ENCODE measurements at regions not wholly inside any gene's neighbourhood (a gene's known extent, or its start where the extent isn't known, plus 50 kb on each side); places are given as distances from the start of the nearest gene placed in this dataset.
"Not testable (repeated sequence)": the region's sequence is repeated elsewhere in the genome, so short reads cannot be mapped to it uniquely, and the experiment has no call there.

GRCh38 chr14:37890095-37890494 is 294.7 kb downstream of the TTC6 start:
- DNase-seq (ENCODE audit: low read depth, low spot score) = no peak

GRCh38 chr14:37891500-37891899 is 296.1 kb downstream of the TTC6 start:
- not testable (repeated sequence) for DNase-seq (ENCODE audit: low read depth, low spot score)

GRCh38 chr14:37894463-37894862 is 299.0 kb downstream of the TTC6 start:
- no peak for DNase-seq (ENCODE audit: low read depth, low spot score)

GRCh38 chr14:37899365-37899764 is 303.9 kb downstream of the TTC6 start:
- DNase-seq (ENCODE audit: low read depth, low spot score) = no peak

- DNase-seq (ENCODE audit: low read depth, low spot score) = no peak
Measured at GRCh38 chr14:37900561-37900960, 305.1 kb downstream of the TTC6 start.

GRCh38 chr14:37901978-37902377 is 305.7 kb upstream of the SSTR1 start:
- DNase-seq (ENCODE audit: low read depth, low spot score) = no peak

- peak; percentile 50 for DNase-seq (ENCODE audit: low read depth, low spot score)
Measured at GRCh38 chr14:37903343-37904191, 304.1 kb upstream of the SSTR1 start.

GRCh38 chr14:37924622-37925021 is 283.1 kb upstream of the SSTR1 start:
- no peak for DNase-seq (ENCODE audit: low read depth, low spot score)

- DNase-seq (ENCODE audit: low read depth, low spot score) = no peak
Measured at GRCh38 chr14:37932008-37932407, 275.7 kb upstream of the SSTR1 start.

GRCh38 chr14:37932481-37932880 is 275.2 kb upstream of the SSTR1 start:
- DNase-seq (ENCODE audit: low read depth, low spot score) = no peak

- DNase-seq (ENCODE audit: low read depth, low spot score) = no peak
Measured at GRCh38 chr14:37936971-37937370, 270.7 kb upstream of the SSTR1 start.

- DNase-seq (ENCODE audit: low read depth, low spot score) = no peak
Measured at GRCh38 chr14:37939442-37940028, 268.2 kb upstream of the SSTR1 start.

- DNase-seq (ENCODE audit: low read depth, low spot score) = no peak
Measured at GRCh38 chr14:37945959-37946358, 261.7 kb upstream of the SSTR1 start.

GRCh38 chr14:37946819-37947218 is 260.9 kb upstream of the SSTR1 start:
- DNase-seq (ENCODE audit: low read depth, low spot score) = no peak

- no peak for DNase-seq (ENCODE audit: low read depth, low spot score)
Measured at GRCh38 chr14:37948266-37948665, 259.4 kb upstream of the SSTR1 start.

- no peak for DNase-seq (ENCODE audit: low read depth, low spot score)
Measured at GRCh38 chr14:37968664-37969240, 239.0 kb upstream of the SSTR1 start.

GRCh38 chr14:37969511-37969979 is 238.2 kb upstream of the SSTR1 start:
- no peak for DNase-seq (ENCODE audit: low read depth, low spot score)

- DNase-seq (ENCODE audit: low read depth, low spot score) = no peak
Measured at GRCh38 chr14:37970696-37971095, 237.0 kb upstream of the SSTR1 start.

GRCh38 chr14:37972941-37973887 is 234.5 kb upstream of the SSTR1 start:
- DNase-seq (ENCODE audit: low read depth, low spot score) = no peak

GRCh38 chr14:37974421-37974820 is 233.3 kb upstream of the SSTR1 start:
- no peak for DNase-seq (ENCODE audit: low read depth, low spot score)

GRCh38 chr14:37977481-37977880 is 230.2 kb upstream of the SSTR1 start:
- no peak for DNase-seq (ENCODE audit: low read depth, low spot score)

Data from astrocyte of the hippocampus (primary cell).